ENCODE measurements at regions not wholly inside any gene's neighbourhood (a gene's known extent, or its start where the extent isn't known, plus 50 kb on each side); places are given as distances from the start of the nearest gene placed in this dataset.

GRCh38 chr1:82721702-82722101 lies 921.0 kb downstream of the ADGRL2 start:
- no peak for FAIRE-seq

GRCh38 chr1:82718719-82719419 lies 918.1 kb downstream of the ADGRL2 start:
- DNase-seq (ENCODE audit: low spot score) (no peak), FAIRE-seq (no peak)

More at GRCh38 chr1:82721702-82722101, 921.0 kb downstream of the ADGRL2 start:
- DNase-seq (ENCODE audit: low spot score), result no peak

GRCh38 chr1:82710091-82710490 lies 909.4 kb downstream of the ADGRL2 start:
- FAIRE-seq (no peak), DNase-seq (ENCODE audit: low spot score) (no peak)

- FAIRE-seq, result no peak
These were observed 906.9 kb downstream of the ADGRL2 start for GRCh38 chr1:82707681-82708080.

GRCh38 chr1:82706741-82707140 lies 906.0 kb downstream of the ADGRL2 start:
- DNase-seq (ENCODE audit: low spot score), result no peak

More at GRCh38 chr1:82707681-82708080, 906.9 kb downstream of the ADGRL2 start:
- no peak for DNase-seq (ENCODE audit: low spot score)

GRCh38 chr1:82704966-82705365 lies 904.2 kb downstream of the ADGRL2 start:
- FAIRE-seq, result no peak

More at GRCh38 chr1:82706741-82707140, 906.0 kb downstream of the ADGRL2 start:
- FAIRE-seq, result no peak

GRCh38 chr1:82704393-82704792 lies 903.7 kb downstream of the ADGRL2 start:
- DNase-seq (ENCODE audit: low spot score) (no peak), FAIRE-seq (no peak)

More at GRCh38 chr1:82704966-82705365, 904.2 kb downstream of the ADGRL2 start:
- DNase-seq (ENCODE audit: low spot score), result no peak

- FAIRE-seq, result no peak
- DNase-seq (ENCODE audit: low spot score), result no peak
These were observed 903.2 kb downstream of the ADGRL2 start for GRCh38 chr1:82703951-82704350.

- no peak for FAIRE-seq
- DNase-seq (ENCODE audit: low spot score), result no peak
These were observed 899.7 kb downstream of the ADGRL2 start for GRCh38 chr1:82700476-82700875.

GRCh38 chr1:82697965-82698364 lies 897.2 kb downstream of the ADGRL2 start:
- DNase-seq (ENCODE audit: low spot score) (no peak), FAIRE-seq (no peak)

- no peak for DNase-seq (ENCODE audit: low spot score)
- FAIRE-seq, result no peak
These were observed 894.7 kb downstream of the ADGRL2 start for GRCh38 chr1:82695443-82695842.

- FAIRE-seq, result no peak
These were observed 889.7 kb downstream of the ADGRL2 start for GRCh38 chr1:82690411-82690810.

GRCh38 chr1:82689217-82689616 lies 888.5 kb downstream of the ADGRL2 start:
- FAIRE-seq (no peak), DNase-seq (ENCODE audit: low spot score) (no peak)

More at GRCh38 chr1:82690411-82690810, 889.7 kb downstream of the ADGRL2 start:
- DNase-seq (ENCODE audit: low spot score), result no peak

GRCh38 chr1:82686774-82687173 lies 886.0 kb downstream of the ADGRL2 start:
- DNase-seq (ENCODE audit: low spot score) (no peak), FAIRE-seq (no peak)

GRCh38 chr1:82646888-82647287 lies 846.2 kb downstream of the ADGRL2 start:
- FAIRE-seq (no peak), DNase-seq (ENCODE audit: low spot score) (no peak)

- FAIRE-seq, result no peak
- DNase-seq (ENCODE audit: low spot score), result no peak
These were observed 845.6 kb downstream of the ADGRL2 start for GRCh38 chr1:82646336-82646735.

GRCh38 chr1:82644186-82644915 lies 843.6 kb downstream of the ADGRL2 start:
- no peak for FAIRE-seq
- no peak for DNase-seq (ENCODE audit: low spot score)

GRCh38 chr1:82640352-82640751 lies 839.6 kb downstream of the ADGRL2 start:
- FAIRE-seq (no peak), DNase-seq (ENCODE audit: low spot score) (no peak)

- FAIRE-seq (no peak), DNase-seq (ENCODE audit: low spot score) (no peak)
These were observed 833.5 kb downstream of the ADGRL2 start for GRCh38 chr1:82634266-82634665.

GRCh38 chr1:82632155-82632554 lies 831.4 kb downstream of the ADGRL2 start:
- DNase-seq (ENCODE audit: low spot score) (no peak), FAIRE-seq (no peak)

- FAIRE-seq, result no peak
- DNase-seq (ENCODE audit: low spot score), result no peak
These were observed 828.2 kb downstream of the ADGRL2 start for GRCh38 chr1:82628887-82629286.

- DNase-seq (ENCODE audit: low spot score), result no peak
- no peak for FAIRE-seq
These were observed 824.8 kb downstream of the ADGRL2 start for GRCh38 chr1:82625537-82625936.

GRCh38 chr1:82621076-82621475 lies 820.3 kb downstream of the ADGRL2 start:
- DNase-seq (ENCODE audit: low spot score) (no peak), FAIRE-seq (no peak)

Data from RCC 7860 (cell line).